ENCODE measurements at regions not wholly inside any gene's neighbourhood (a gene's known extent, or its start where the extent isn't known, plus 50 kb on each side); places are given as distances from the start of the nearest gene placed in this dataset.
A peak's percentile ranks its signal among the peaks of the same experiment; 100 is the strongest.

GRCh38 chr1:217343907-217344306 is 287.0 kb downstream of the GPATCH2 start:
- H3K36me3 ChIP-seq = no peaks in the 10 kb centered on the region
- DNase-seq = no peak
- no peak overlapping the region for H3K4me3 ChIP-seq
- no peak overlapping the region for H3K27ac ChIP-seq
- TF ChIP-seq POLR2A (IDR thresholded peaks at IDR 0.05) = no peak
- TF ChIP-seq, protein P1, sequence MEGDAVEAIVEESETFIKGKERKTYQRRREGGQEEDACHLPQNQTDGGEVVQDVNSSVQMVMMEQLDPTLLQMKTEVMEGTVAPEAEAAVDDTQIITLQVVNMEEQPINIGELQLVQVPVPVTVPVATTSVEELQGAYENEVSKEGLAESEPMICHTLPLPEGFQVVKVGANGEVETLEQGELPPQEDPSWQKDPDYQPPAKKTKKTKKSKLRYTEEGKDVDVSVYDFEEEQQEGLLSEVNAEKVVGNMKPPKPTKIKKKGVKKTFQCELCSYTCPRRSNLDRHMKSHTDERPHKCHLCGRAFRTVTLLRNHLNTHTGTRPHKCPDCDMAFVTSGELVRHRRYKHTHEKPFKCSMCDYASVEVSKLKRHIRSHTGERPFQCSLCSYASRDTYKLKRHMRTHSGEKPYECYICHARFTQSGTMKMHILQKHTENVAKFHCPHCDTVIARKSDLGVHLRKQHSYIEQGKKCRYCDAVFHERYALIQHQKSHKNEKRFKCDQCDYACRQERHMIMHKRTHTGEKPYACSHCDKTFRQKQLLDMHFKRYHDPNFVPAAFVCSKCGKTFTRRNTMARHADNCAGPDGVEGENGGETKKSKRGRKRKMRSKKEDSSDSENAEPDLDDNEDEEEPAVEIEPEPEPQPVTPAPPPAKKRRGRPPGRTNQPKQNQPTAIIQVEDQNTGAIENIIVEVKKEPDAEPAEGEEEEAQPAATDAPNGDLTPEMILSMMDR (IDR thresholded peaks at IDR 0.05) = no peak
- H3K27me3 ChIP-seq = no peaks in the 10 kb centered on the region
- H3K4me1 ChIP-seq = no peaks in the 10 kb centered on the region
- H3K9me3 ChIP-seq = no peaks in the 10 kb centered on the region

GRCh38 chr1:217342105-217342504 is 288.8 kb downstream of the GPATCH2 start:
- Histone ChIP-seq H3K4me3 (no peak overlapping the region), H3K9me3 (no peaks in the 10 kb centered on the region), H3K27ac (no peak overlapping the region), H3K27me3 (no peaks in the 10 kb centered on the region), H3K36me3 (no peaks in the 10 kb centered on the region), H3K4me1 (no peaks in the 10 kb centered on the region)
- no peak for TF ChIP-seq POLR2A (IDR thresholded peaks at IDR 0.05)
- TF ChIP-seq, protein P1 (IDR thresholded peaks at IDR 0.05) = no peak
- no peak for DNase-seq

DNA sequence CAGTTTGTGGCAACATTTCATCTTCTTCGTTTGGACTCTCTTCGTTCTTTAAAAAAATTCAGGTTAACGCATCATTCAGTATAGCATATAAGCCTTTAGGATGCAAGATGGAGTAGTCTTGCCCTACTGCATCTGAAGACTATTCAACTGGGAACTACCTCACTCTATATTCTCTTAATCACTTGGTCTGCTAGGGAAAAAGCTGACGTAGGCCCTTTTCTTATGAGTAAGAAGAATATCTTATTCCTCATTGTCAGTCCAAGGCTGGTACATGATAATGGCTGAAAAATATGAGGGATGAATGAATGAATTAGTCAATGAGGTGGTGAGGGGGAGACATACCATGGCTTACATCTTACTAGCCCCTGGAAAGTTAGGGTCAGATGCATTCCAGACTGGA is 294.2 kb downstream of the GPATCH2 start:
- Histone ChIP-seq H3K27ac (no peak overlapping the region), H3K4me1 (no peaks in the 10 kb centered on the region), H3K4me3 (no peak overlapping the region), H3K27me3 (no peaks in the 10 kb centered on the region), H3K36me3 (no peaks in the 10 kb centered on the region), H3K9me3 (no peaks in the 10 kb centered on the region)
- TF ChIP-seq, protein P1 (IDR thresholded peaks at IDR 0.05) = no peak
- TF ChIP-seq POLR2A (IDR thresholded peaks at IDR 0.05) = no peak
- DNase-seq = no peak

DNA sequence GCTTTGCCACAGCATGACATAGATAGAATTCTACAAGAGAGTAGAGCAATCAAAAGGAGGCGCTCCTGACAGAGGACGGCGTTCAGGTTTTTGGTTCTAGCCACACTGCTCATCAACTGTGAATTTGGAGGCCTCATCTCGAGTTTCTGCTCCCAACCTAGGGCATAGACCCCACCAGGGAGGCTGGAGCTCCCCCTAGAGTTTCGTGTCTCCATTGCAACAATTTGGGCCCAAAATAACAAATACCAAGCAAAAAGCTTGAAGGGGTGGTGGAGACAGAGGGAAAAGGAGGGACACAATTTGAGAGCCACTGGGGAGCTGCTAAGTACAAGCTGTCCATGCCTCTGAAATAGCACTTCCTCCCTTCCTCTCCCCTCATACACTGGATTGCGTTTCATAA is 297.0 kb downstream of the GPATCH2 start:
- no peak for DNase-seq

DNA sequence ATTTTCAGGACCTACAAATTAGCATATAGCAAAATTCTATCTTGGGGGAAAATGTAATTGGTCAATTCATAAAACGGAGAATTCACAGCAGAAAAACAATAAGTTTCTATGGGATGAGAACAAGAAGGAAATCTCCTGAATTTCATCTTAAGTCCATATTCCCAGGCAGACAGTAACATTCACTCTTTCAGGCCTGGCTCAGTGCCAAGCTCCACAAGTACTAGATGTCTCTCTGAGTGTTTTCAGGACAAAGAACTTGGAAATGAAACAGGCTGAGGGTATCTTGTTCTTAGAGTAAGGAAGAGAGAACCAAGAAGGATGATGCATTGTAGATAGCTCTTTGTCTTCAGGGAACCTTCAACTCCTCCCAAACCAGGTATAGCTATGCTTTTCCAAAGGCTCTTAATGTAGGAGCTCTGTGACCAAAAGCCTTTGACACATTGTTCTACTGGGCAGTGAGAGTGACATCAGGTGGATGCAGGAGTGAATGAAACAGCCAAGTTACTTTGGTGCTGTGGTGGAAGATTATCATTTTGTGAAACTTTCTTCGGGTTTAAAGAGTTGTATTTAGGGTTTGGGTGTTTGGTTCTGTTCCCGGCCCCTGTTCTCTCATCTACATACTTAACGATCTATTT is 298.3 kb downstream of the GPATCH2 start:
- H3K36me3 ChIP-seq = no peaks in the 10 kb centered on the region
- H3K27ac ChIP-seq = no peak overlapping the region
- no peaks in the 10 kb centered on the region for H3K27me3 ChIP-seq
- H3K4me1 ChIP-seq = no peaks in the 10 kb centered on the region
- no peak overlapping the region for H3K4me3 ChIP-seq
- TF ChIP-seq, protein P1 (IDR thresholded peaks at IDR 0.05) = no peak
- no peak for TF ChIP-seq POLR2A (IDR thresholded peaks at IDR 0.05)
- no peak for DNase-seq
- H3K9me3 ChIP-seq = no peaks in the 10 kb centered on the region

More for the DNA sequence above, 297.0 kb downstream of the GPATCH2 start:
- TF ChIP-seq, protein P1 (IDR thresholded peaks at IDR 0.05) = peak in 3 of 6 experiments; percentile 29 to 30 (median 29)
- TF ChIP-seq POLR2A (IDR thresholded peaks at IDR 0.05) = no peak
- Histone ChIP-seq H3K27ac (no peak overlapping the region), H3K36me3 (no peaks in the 10 kb centered on the region), H3K4me1 (no peaks in the 10 kb centered on the region), H3K4me3 (no peak overlapping the region), H3K9me3 (no peaks in the 10 kb centered on the region), H3K27me3 (no peaks in the 10 kb centered on the region)

DNA sequence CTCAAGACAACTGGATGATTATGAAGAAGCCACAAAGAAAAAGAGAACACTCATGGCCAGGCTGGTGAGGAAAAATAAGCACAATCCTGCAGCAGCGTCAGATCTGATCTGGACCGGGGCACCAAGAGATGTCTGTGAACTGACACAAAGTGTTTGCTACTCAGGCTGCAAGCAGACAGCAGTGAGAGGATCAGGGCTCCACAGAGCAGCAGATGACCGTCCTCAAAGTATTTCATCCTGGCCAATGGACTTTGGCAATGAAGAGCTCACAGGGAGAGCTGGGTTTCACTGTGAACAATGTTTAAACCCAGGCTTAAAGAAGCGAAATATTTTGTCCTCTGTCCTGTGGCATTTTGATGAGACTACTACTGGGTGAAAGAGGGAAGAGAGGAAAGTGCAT is 299.2 kb downstream of the GPATCH2 start:
- no peaks in the 10 kb centered on the region for H3K36me3 ChIP-seq
- no peak for DNase-seq
- H3K27ac ChIP-seq = no peak overlapping the region
- no peak overlapping the region for H3K4me3 ChIP-seq
- no peaks in the 10 kb centered on the region for H3K4me1 ChIP-seq
- TF ChIP-seq, protein P1 (IDR thresholded peaks at IDR 0.05) = no peak
- no peak for TF ChIP-seq POLR2A (IDR thresholded peaks at IDR 0.05)
- no peaks in the 10 kb centered on the region for H3K9me3 ChIP-seq
- no peaks in the 10 kb centered on the region for H3K27me3 ChIP-seq
